Forelimb muscle (tissue), 1 donor: ENCODE measurements at regions not wholly inside any gene's neighbourhood (a gene's known extent, or its start where the extent isn't known, plus 50 kb on each side); places are given as distances from the start of the nearest gene placed in this dataset.
"Not testable (repeated sequence)": the region's sequence is repeated elsewhere in the genome, so short reads cannot be mapped to it uniquely, and the experiment has no call there.

Experiments used
- DNase-seq: peaks from one replicate; pipeline ENCODE4 v3.0.0-alpha.2; 2013; ENCODE audit warnings: low read depth

GRCh38 chr16:65807858-65808257 is 558.6 kb upstream of the CDH5 start:
- DNase-seq = no peak

GRCh38 chr16:65805704-65806103 is 560.8 kb upstream of the CDH5 start:
- DNase-seq = not testable (repeated sequence)

- DNase-seq = no peak
Measured at GRCh38 chr16:65796481-65796880, 570.0 kb upstream of the CDH5 start.

GRCh38 chr16:65794973-65795372 is 571.5 kb upstream of the CDH5 start:
- DNase-seq = no peak

- DNase-seq = no peak
Measured at GRCh38 chr16:65793781-65794180, 572.7 kb upstream of the CDH5 start.

- no peak for DNase-seq
Measured at GRCh38 chr16:65790768-65791167, 575.7 kb upstream of the CDH5 start.

- no peak for DNase-seq
Measured at GRCh38 chr16:65789161-65789945, 577.1 kb upstream of the CDH5 start.

- DNase-seq = no peak
Measured at GRCh38 chr16:65788434-65789140, 577.9 kb upstream of the CDH5 start.

- no peak for DNase-seq
Measured at GRCh38 chr16:65787921-65788320, 578.6 kb upstream of the CDH5 start.

GRCh38 chr16:65786916-65787315 is 579.6 kb upstream of the CDH5 start:
- DNase-seq = no peak

GRCh38 chr16:65783709-65784474 is 582.6 kb upstream of the CDH5 start:
- no peak for DNase-seq

GRCh38 chr16:65782611-65783600 is 583.6 kb upstream of the CDH5 start:
- DNase-seq = no peak

- DNase-seq = no peak
Measured at GRCh38 chr16:65781855-65782254, 584.6 kb upstream of the CDH5 start.

GRCh38 chr16:65781363-65781762 is 585.1 kb upstream of the CDH5 start:
- DNase-seq = no peak

GRCh38 chr16:65779201-65779600 is 587.3 kb upstream of the CDH5 start:
- DNase-seq = no peak

GRCh38 chr16:65776639-65777183 is 589.8 kb upstream of the CDH5 start:
- no peak for DNase-seq

GRCh38 chr16:65775829-65776228 is 590.7 kb upstream of the CDH5 start:
- no peak for DNase-seq

- no peak for DNase-seq
Measured at GRCh38 chr16:65774350-65774749, 592.1 kb upstream of the CDH5 start.

GRCh38 chr16:65773301-65773874 is 593.1 kb upstream of the CDH5 start:
- no peak for DNase-seq

- no peak for DNase-seq
Measured at GRCh38 chr16:65772134-65772732, 594.3 kb upstream of the CDH5 start.
